NCI-H146 treated with DMSO at 0.1 percent for 48 hours (cell line): ENCODE measurements at regions not wholly inside any gene's neighbourhood (a gene's known extent, or its start where the extent isn't known, plus 50 kb on each side); places are given as distances from the start of the nearest gene placed in this dataset.
"Not testable (repeated sequence)": the region's sequence is repeated elsewhere in the genome, so short reads cannot be mapped to it uniquely, and the experiment has no call there.

Experiments
- DNase-seq: peaks from one replicate; lab custom pipeline; 2025; ENCODE audit not compliant: unreplicated experiment; lab: John Stamatoyannopoulos, UW

- DNase-seq = no peak
Measured at GRCh38 chr1:234848972-234849649, 239.1 kb upstream of the IRF2BP2 start.

- not testable (repeated sequence) for DNase-seq
Measured at GRCh38 chr1:234846813-234847212, 236.8 kb upstream of the IRF2BP2 start.

GRCh38 chr1:234845836-234846235, 235.9 kb upstream of the IRF2BP2 start:
- no peak for DNase-seq

- no peak for DNase-seq
Measured at GRCh38 chr1:234845097-234845660, 235.2 kb upstream of the IRF2BP2 start.

- DNase-seq = no peak
Measured at GRCh38 chr1:234844479-234845031, 234.6 kb upstream of the IRF2BP2 start.

GRCh38 chr1:234843946-234844345, 234.0 kb upstream of the IRF2BP2 start:
- no peak for DNase-seq

GRCh38 chr1:234842726-234843641, 233.0 kb upstream of the IRF2BP2 start:
- no peak for DNase-seq

- no peak for DNase-seq
Measured at GRCh38 chr1:234841710-234842231, 231.8 kb upstream of the IRF2BP2 start.

GRCh38 chr1:234841281-234841680, 231.3 kb upstream of the IRF2BP2 start:
- no peak for DNase-seq

GRCh38 chr1:234840843-234841242, 230.9 kb upstream of the IRF2BP2 start:
- no peak for DNase-seq

- no peak for DNase-seq
Measured at GRCh38 chr1:234840253-234840652, 230.3 kb upstream of the IRF2BP2 start.

GRCh38 chr1:234839663-234840062, 229.7 kb upstream of the IRF2BP2 start:
- no peak for DNase-seq

- DNase-seq = no peak
Measured at GRCh38 chr1:234838820-234839219, 228.8 kb upstream of the IRF2BP2 start.

GRCh38 chr1:234838182-234838581, 228.2 kb upstream of the IRF2BP2 start:
- no peak for DNase-seq

- no peak for DNase-seq
Measured at GRCh38 chr1:234837713-234838112, 227.7 kb upstream of the IRF2BP2 start.

- DNase-seq = no peak
Measured at GRCh38 chr1:234836776-234837357, 226.9 kb upstream of the IRF2BP2 start.

GRCh38 chr1:234836045-234836681, 226.2 kb upstream of the IRF2BP2 start:
- no peak for DNase-seq

- no peak for DNase-seq
Measured at GRCh38 chr1:234835239-234835638, 225.3 kb upstream of the IRF2BP2 start.

- DNase-seq = no peak
Measured at GRCh38 chr1:234833646-234834045, 223.7 kb upstream of the IRF2BP2 start.

GRCh38 chr1:234833118-234833517, 223.1 kb upstream of the IRF2BP2 start:
- DNase-seq = no peak

GRCh38 chr1:234827656-234828055, 217.7 kb upstream of the IRF2BP2 start:
- DNase-seq = no peak
